Stimulated activated CD4-positive, alpha-beta T cell treated with anti-CD3 and anti-CD28 coated beads, Interleukin-2, amount 100 ng/mL, for 4 hours (primary cell): ENCODE measurements at regions not wholly inside any gene's neighbourhood (a gene's known extent, or its start where the extent isn't known, plus 50 kb on each side); places are given as distances from the start of the nearest gene placed in this dataset.

Source experiments
- DNase-seq: peaks from one replicate; pipeline ENCODE4 v3.0.0-alpha.2; 2020; ENCODE audit warnings: low read depth

DNA sequence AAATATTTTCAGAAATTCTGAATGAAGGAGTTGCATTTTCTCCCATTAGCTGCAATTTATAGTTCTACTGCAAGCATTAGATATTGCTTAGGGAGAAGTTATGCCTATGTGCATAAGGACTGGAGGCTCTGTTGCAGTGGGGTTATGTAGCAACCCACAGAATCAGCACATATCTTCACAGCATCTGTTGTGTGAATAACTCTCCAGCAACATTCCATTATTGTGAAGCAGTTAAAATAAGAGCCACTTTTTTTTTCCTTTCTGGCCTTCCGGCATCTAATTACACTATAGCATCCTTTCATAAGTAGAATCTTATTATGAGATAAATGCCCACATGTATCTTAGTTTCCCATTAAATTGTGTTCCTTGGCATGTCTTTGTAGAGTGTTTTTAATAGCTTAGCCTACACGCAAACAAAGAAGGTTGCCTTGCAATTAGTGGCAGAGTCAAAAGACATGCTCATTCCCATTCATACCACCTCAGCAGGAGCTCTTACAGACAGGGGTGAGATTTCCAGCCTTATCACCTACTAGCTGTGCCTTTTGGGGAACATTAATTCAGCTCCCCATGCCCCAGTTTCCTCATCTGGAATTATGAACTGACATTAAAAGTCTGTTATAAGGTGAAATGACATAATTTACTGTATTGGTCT is 596.0 kb upstream of the GOT2 start:
- DNase-seq, result no peak

DNA sequence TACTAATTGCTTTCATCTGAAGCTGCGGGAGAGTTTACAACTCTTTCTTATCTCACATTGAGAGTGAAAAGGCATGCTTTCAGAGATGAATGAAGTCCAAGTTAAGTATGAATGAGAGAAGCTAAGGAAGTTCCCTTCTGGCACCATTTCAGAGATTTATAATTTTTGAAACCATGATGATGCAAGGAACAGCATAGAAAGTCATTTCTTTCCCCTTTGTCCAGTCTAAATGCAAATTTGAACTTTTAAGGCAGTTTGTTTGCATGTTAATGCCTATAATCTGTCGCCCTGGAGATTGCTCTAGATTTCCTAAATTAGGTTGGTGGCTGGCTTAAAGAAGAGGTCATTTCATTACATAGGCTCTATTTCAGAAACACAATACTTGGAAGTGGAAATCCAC is 594.8 kb upstream of the GOT2 start:
- DNase-seq, result no peak

- DNase-seq, result no peak
Measured at GRCh38 chr16:59327894-59328293, 593.8 kb upstream of the GOT2 start.

- DNase-seq, result no peak
Measured at GRCh38 chr16:59326955-59327354, 592.8 kb upstream of the GOT2 start.

DNA sequence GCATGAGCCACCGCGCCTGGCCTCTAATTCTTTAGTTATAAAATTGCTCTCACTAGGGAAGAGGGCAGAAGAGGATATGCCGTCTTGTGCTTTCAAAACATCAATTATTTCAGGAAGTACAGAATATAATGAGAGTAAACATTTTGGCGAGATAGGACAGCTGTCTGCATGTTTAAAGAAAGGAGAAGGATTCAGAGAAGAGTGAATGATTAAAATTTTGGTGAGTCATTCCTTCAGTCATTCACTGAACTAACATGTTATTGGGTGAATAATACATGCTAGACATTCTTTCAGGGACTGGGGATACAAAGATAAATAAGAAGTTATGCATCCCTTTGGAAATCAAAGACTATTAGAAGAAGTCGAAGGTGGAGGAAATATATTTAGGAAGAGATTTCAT is 590.3 kb upstream of the GOT2 start:
- no peak for DNase-seq

- DNase-seq, result no peak
Measured at GRCh38 chr16:59320657-59321056, 586.5 kb upstream of the GOT2 start.

- DNase-seq, result no peak
Measured at GRCh38 chr16:59319871-59320270, 585.8 kb upstream of the GOT2 start.

GRCh38 chr16:59305850-59306249 is 571.7 kb upstream of the GOT2 start:
- DNase-seq, result no peak

GRCh38 chr16:59296888-59297287 is 562.8 kb upstream of the GOT2 start:
- no peak for DNase-seq

DNA sequence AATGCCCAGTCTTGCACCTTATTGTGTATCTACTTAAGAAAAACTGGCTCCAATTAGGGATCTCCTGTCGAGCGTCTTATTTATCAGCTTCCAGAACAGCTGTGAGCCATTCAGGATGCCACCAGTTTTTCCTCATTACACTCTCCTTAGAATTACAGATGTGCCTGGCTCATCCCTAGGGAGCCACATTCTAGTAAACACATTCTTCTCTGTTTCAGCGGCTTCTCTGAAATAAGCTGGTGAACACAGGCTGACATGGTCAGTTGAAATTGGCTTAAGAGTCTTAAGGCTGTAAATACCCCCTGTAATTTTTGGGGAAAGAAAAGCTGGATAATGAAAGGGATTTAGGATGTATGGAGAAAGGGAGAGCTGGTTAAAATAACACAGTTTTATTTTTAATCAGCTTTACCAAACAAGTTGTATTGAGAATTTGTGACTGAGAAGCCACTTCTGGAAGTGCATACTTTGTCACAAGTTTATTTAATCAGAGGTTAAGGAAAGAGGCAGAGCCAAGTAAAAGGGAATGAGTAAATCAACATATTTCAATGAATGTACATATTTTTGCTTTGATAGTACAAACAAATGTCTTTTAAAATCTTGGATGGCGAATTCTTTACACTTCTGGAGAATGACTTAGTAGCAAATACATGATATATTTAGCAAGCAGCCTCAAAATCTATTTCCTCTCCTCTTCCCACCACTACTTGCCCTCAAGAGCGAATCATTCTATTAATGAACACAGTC is 562.0 kb upstream of the GOT2 start:
- no peak for DNase-seq

DNA sequence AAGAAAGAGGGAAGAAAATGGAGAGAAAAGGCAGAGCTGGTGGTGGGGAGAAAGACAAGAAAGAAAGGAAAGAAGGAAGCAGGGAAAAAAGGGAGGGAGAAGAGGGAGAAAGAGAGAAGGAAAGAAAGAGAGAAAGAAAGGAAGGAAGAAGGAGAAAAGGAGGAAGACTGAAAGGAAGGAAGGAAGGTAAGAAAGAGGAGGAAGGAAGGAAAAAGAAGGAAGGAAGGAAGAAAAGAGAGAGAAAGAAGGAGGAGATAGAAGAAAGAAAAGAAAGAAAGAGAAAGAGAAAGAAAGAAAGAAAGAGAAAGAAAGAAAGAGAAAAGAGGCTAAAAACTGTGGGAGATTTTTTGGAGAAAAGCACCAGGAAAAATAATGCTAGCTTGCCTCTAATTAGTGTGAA is 561.4 kb upstream of the GOT2 start:
- DNase-seq, result no peak

DNA sequence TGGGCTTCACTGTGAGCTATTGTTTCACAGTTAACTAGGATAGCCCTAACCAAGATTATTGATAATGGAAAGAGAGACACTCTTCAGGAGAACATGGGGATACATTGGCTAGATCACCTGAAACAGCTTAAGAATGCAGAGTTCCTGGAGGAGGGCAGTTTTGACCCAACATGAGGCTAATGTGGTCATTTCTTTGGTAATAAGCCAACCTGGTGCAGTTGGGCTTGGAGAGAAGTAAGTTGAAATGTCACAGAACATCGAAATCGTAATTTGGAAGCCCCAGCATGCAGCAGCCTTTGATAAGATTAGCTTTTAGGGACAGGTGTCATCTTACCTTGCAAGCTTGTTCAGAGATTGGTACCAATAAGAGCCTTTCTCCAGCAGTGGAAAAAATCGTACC is 556.6 kb upstream of the GOT2 start:
- DNase-seq, result no peak

GRCh38 chr16:59289151-59289550 is 555.0 kb upstream of the GOT2 start:
- DNase-seq, result no peak

- DNase-seq, result no peak
Measured at GRCh38 chr16:59274141-59274540, 540.0 kb upstream of the GOT2 start.

DNA sequence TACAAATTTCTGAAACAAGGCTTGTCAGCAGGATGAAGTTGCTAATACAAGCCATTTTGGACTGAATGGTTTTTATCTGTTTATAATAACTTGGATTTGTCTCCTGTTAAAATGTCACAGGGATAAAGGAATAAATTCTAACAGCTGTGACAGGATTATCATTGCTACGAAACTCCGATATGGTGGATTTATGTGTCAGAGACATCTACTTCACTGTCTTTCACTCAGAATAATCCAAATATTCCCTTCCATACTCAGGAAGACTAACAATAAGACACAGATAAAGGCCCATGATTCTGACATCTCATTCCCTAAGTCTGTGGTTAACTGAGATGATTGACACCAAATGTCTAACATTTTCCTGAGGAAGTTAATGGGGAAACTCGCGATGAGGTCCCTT is 529.8 kb upstream of the GOT2 start:
- no peak for DNase-seq

GRCh38 chr16:59260892-59261291 is 526.8 kb upstream of the GOT2 start:
- DNase-seq, result no peak

- no peak for DNase-seq
Measured at GRCh38 chr16:59259950-59260319, 525.8 kb upstream of the GOT2 start.

GRCh38 chr16:59259074-59259949 is 525.2 kb upstream of the GOT2 start:
- DNase-seq, result no peak

DNA sequence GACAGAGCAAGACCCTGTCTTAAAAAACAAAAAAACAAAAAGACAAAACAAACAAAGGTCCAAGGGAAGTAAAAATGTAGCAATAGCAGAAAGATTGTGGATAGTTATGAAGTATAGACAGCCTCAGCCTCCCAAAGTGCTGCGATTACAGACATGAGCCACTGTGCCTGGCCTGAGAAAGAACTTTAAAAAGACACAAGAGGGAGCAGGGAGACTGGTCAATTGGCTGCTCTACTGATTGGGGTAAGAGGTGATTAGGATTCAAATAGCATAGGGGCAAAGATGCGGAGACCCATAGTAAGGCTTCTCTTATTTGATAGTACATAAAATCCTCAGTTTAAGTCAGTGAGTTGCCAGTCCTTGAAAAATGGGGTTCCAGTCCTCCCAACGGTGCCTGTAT is 518.2 kb upstream of the GOT2 start:
- no peak for DNase-seq

DNA sequence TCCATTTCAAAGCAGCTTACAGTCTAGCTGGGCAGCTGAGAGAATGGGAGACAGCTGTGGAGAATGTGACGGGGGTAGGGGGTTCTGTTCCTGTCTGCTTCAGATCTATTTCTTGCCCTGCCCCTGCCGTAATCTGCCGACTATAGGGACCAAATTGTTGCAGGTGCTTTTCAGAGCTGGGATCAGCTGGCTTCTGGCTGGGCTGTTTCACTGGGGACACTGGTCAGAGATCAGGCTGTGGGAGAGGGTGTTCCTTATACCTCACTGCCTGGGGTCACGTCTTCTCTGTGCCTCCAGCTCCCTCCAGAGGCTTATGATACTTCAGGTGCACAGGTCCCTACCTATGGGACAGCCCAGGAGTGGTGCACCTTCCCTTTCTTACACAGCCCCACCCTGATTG is 514.9 kb upstream of the GOT2 start:
- no peak for DNase-seq

- DNase-seq, result no peak
Measured at GRCh38 chr16:59242556-59242955, 508.4 kb upstream of the GOT2 start.

DNA sequence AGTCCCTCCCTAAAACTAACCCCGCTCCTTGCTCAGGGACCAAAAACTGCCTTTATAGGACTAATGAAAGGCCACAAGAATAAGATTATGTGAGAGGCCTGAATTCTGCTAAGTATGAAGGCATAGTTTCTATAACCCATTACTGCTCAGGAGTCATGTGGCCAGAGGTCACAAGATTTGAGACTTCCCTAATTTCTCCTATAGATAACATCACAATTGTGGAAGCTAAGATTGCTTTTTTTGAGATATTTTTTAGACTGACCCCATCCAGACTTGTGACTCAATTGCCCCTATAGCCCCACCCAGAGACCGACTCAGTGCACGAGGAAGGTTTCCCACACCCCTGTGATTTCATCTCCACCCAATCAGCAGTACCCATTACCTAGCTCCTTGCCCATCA is 504.1 kb upstream of the GOT2 start:
- DNase-seq, result no peak

DNA sequence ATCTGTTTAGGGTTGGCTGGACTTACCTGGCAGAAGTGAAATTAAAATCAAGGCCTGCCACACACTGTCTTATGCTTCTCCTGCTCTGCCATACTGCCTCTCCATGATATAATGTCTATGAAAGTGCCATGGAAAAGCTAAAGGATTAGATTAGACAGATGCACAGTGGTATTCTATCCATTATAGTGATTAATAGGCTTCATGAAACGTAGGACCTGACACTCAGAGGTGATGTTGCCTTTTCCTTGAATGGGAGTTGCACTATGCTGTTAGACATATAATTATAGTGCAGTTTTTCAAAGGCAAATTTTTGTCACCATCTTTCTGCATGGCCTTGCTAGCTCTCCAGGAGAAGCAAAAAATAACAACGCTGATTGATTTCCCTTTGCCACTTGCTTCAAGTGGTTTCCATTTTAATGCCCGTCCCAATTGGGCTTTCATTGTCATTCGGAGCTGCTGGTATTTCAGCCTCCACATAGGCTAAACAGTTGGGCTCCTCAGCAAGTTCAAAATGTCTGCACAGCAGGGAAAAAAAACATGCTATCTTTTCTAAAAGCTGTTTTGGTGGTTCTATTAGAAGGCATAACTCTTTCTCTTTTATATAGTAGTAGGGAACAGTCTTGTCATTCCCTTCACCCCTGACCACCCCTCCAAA is 502.8 kb upstream of the GOT2 start:
- DNase-seq, result no peak
